ENCODE measurements at regions not wholly inside any gene's neighbourhood (a gene's known extent, or its start where the extent isn't known, plus 50 kb on each side); places are given as distances from the start of the nearest gene placed in this dataset.

DNA sequence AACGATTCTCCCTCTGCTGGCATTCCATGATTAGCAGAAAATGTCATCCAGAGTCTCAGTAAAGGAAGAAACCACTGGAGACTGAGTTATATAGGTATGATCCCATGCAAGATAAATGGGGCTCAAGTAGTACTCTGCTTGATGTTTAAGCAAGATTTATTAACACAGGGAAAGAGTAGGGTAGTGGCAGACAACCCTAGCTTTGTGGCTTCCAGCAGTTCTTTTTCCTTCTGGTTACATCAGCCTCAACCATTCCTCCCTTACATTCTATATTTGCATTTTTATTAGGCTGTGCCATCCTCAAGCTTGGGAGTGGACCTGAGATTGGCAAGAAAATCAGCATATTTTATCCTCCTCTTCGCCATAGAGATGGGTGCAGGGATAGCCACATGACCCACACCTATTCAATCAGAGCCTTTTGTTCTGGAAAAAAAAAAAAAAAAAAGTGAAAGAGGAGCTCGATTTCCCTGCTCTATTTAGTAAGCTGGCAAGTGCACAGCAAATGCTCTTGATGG lies 402.1 kb downstream of the ZNF536 start:
- no peak for DNase-seq

DNA sequence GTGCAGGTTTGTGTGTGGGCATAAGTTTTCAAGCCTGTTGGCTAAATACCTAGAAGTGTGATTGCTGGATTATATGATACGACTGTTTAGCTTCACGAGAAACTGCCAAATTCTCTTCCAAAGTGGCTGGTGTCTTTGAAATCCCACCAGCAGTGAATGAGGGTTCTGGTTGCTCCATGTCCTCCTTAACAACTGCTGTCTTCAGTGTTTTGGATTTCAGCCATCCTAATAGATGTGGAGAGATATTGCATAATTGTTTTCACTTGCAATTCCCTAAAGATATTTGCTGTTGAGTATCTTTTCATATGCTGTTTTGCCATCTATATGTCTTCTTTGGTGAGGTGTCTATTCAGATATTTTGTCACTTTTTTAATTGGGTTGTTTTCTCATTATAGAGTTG lies 390.5 kb downstream of the ZNF536 start:
- DNase-seq: no peak

DNA sequence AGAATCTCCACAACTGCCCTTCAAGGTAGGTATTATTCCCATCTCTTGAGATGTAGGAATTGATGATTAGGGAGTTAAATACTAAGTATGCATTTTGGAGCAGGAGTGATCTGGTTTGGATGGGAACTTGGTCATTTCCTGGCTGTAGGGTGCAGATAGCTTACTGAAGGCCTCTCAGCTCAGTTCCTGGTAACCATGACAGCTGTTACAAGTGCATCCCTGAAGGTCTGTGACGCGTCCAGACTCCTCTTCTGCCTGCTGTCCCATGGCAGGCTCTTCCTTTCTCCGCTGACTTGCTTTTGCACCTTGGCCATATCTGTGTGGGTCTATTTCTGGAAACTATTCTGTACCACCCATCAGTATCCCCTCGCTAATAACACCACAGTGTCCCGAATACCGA lies 387.8 kb downstream of the ZNF536 start:
- DNase-seq: no peak

DNA sequence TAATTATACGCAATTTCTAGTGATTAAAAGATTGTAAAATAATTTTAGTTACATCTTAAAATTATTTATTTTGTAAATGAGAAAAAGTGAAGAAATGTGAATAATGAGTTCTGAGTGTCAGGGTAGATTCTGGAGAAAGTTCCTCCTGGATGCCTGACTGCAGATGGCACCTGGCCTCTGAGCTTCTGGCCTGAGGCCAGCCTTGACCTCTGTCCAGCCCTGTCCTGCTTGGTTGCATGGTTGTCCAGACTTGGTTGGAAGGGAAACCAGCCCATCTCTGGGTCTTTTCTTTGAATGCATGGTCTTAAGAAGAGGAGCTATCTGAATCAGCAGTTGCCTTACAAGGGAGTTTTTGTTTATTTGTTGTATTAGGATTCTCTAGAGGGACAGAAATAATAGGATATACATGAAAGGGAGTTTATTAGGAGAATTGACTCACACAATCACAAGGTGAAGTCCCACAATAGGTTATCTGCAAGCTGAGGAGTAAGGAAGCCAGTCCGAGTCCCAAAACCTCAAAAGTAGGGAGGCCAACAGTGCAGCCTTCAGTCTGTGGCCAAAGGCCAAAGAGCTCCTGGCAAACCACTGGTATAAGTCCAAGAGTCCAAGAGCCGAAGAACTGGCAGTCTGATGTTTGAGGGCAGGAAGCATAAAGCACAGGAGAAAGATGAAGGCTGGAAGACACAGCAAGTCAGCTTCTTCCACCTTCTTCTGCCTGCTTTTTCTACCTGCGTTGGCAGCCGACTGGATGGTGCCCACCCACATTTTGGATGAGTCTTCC lies 385.8 kb downstream of the ZNF536 start:
- DNase-seq: no peak

DNA sequence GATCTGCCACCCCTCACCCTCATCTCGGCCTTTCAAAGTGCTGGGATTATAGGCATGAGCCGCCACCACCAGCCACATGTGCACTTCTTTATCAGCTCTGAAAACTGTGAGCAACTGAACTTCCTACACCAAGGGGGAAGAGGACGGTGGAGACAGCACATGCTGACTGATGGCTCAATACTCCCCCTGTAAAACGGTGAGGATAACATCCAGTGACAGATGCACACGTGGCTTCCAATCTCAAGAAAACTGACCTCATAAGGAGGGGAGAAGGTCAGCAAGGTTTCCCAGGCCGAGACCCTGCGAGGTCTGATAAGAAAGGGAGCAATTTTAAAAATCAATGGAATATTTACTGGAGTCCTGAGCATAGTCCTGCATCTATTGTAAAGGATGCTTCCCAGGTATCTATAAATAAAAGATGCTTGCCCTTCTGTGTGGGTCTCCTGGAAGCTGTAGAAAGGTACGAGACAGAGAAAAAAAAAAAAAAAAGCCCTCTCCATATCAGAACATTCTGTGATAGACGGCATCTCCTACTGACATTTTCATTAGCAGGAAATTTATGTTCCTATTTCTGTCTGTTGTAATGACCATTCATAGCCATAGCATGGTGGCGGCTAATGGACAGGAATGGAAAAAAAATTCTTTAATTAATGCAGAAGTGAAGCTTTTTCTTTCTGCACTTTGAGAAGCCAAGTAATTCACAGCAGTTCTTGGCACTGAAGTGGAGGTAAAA lies 385.1 kb downstream of the ZNF536 start:
- no peak for DNase-seq

DNA sequence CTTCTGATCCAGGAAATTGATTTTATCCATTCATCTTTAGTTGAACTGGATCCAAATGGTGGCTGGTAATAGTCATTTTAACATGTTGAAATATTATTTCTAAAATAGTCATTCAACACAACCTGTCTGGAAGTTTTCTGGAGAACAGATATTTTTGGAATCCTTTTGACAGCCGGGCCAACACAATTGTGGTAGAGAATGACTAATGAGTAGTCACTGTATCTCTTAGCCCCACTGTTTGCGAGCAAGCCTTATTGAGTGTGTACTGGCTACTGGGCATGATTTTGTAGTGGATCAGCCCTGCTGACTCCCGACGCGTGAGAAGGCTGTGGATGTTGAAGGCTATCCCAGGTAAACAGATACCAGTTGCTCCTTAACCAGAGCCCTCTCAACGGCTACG lies 383.4 kb downstream of the ZNF536 start:
- DNase-seq: no peak

DNA sequence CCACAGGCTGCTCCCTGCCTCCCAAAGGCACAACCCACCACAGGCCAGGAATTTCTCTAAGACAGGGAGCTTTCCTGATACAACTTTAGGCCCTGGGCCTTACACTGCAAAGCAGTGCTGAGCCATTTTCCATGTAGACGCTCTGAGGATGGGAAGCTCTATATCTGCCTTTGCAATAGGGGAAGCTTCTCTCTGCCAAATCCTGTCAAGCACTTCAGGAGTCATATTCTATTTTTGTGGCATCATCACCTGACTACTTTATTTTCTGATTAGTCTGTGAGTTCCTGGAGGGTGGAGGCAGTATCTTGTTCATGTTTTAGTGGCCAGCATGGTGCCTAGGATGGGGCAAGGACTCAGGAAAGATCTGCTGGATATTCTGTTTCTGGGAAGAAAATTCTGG lies 382.0 kb downstream of the ZNF536 start:
- DNase-seq: no peak

DNA sequence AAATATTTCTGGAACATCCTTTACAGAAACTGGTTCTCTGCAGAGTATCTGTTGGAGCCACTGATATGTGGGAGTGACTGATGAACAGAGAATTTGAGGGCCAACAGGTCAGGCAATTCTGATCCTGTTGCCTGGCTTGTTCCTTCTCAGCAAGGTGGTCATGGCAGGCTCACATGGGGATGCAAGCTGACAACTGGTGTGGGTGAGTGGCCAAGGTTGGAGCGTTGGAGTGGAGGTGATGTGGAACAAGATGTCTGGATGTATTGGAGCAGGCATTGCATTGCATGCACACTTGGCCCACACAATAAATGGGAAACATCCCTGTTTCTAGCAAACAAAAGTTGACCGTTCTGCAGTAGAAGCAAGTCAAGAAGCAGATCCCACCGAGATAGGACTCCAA lies 380.7 kb downstream of the ZNF536 start:
- no peak for DNase-seq

DNA sequence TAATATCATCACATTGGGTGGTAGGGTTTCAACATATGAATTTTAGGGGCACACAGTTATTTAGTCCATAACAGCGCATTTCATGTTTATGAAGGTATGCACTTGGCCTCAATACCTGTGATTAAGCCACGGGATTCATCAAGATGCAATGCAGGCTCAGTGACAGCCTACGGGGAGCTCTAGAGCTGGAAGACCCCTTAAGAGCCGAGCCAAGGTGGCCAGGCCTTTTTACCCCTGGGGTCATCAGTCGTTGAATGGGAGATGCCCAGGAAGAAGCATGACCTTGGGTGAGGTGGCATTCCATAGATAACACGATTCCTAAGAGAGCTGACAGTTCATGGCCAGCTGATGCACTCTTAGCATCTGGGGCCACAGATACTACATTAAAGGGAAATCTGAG lies 380.0 kb downstream of the ZNF536 start:
- DNase-seq: no peak

DNA sequence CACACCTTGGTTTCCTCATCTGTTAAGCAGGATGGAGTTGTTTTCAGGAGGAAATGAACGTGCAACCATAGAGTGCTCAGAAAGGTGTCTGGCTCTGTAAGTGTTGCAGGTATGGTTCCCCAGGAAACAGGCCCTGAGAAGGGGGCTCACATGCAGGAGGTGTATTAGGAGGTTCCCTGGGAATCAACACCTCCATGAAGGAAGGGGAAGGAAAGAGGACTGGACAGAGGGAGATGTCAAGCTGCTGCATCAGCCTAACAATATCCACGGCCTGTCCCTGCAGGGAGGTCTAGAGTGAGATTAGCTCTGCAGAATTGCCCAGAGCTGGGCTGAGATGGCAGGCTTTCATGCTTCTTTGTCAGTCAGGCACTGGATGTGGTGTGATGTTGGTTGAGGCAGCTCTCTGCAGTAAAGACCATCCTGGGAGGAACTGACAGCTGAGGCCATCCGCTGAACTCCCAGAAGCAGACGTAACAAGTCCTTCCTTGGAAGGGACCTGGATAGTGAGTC lies 373.3 kb downstream of the ZNF536 start:
- no peak for DNase-seq

DNA sequence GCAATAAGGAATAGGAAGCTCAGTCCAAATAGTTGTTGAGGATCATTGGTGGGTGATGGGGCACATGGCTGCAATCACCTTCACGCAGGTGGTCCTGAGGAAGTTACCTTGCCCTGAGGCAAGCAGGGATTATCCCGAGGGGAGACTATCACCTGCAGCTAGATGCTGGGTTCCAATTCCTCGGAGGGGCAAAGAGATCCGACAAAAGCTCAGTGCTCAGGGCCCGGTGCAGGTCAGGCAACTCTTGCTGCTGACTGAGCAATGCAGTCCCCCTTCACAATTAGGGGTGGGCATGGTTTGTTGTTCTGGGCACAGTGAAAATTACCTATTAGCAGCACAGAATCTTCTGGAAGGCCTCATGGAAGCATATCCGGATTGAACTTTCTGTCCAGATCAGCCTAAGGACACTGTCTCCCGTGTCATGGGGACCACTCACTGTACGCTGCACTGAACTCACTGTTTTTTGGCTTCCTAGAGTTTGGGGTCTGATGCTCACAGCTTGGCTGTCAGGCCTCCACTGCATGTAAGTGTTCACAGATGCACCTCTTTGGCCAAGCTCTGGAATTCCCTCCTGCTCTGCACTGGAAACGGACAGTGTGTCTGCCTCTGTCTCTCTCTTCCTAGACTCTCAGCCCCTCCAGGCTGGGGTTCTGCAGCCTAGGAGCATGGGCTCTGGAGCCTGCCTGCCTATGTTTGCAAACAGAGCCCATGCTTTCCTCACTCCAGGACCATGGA lies 372.7 kb downstream of the ZNF536 start:
- DNase-seq: no peak

DNA sequence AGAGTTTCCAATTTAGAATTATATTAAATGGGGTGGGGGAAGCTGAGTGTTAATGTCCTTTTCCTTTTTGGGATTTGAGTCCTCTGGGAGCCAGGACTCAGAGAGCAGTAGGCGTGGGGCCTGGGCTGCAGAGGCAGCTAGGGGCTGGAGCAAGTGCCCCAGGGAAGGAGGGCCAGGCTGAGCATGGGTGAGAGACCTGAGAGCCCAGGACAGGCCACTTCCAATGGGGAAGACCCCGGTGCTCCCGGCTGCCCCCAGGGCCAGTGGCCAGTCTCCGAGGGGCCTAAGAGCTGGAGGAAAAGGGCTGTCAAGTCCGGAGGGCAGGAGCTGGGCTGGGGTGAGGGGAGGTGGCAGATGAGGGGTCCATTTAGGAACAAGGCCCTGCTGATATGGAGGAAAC lies 371.5 kb downstream of the ZNF536 start:
- DNase-seq: no peak

DNA sequence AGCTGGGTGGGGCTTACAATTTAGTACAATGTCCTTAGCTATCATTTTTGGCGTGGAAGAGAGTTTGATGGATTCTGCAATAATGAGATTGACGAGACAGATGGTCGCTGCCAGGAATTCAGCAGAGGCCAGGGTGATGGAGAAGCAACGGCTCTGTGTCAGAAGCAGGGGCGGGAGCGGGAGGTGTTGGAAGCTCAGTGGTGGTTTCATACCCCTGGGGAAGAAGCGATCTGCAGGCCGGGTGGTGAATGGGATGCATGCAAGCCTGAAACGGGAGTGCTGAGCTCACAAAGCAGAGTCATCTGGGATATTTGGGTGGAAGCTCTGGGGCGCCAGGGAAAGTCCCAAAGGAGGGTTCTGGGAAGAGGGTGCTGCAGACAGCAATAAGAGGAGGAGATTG lies 370.8 kb downstream of the ZNF536 start:
- DNase-seq: no peak

DNA sequence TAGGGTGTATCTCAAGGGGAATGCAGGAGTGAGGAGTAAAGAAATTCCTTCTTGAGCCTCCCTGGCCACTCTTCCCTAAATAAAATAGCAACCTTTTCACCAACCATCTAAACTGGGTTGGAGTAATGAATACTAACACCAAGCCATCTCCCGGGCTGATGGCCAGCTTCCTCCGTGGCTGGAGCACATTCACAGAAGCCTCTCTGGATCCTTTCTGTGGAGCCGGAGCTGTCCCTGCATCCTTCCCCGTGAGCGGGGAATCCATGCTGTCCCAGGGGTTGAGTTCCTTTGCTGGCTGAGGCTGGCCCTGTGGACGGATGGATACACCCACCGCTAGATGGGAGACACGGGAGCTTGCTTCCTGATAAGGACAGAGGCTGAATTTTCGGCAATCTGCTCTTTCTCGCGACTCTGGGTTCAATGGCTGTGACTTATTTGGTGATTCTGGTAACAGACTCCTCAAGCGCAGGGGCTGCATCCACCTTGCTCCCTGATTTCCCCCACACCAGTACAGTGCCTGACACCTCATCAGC lies 370.3 kb downstream of the ZNF536 start:
- DNase-seq: no peak

DNA sequence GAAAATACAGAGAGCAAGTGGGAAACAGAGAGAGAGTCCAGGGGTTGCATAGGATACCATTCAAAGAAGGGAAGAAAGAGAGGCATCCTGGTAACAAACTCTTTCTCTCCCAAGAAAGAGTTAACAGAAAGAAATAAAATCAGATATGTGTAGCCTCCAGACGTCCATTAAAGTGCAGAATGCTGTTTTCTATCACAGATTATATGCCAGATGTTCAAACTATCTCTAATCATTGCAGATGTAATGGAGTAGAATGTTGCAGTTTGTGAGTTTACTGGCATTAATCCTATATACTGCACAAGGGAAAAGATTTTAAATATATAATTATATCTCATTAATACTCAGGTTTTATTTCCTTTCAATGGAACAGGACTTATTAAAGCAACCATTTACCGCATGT lies 369.4 kb downstream of the ZNF536 start:
- DNase-seq: no peak

DNA sequence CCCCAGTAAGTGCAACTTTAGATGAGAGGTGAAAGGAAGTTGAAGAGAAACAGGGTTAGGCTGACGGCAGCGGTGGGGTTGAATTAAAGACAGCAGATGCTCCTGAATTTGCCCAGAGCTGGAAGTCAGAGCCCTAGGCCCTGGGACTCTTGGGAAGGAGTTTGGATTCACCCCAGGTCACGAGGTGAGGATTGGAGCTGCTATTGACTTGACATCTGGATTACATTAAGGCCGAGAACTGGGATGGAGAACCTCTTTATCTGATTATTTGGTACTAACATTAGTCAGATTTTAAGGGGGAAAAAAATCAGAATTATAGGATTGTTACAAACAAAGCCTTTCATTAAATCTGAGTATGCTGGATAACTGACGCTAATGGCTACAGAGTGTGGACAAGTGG lies 367.2 kb downstream of the ZNF536 start:
- no peak for DNase-seq

DNA sequence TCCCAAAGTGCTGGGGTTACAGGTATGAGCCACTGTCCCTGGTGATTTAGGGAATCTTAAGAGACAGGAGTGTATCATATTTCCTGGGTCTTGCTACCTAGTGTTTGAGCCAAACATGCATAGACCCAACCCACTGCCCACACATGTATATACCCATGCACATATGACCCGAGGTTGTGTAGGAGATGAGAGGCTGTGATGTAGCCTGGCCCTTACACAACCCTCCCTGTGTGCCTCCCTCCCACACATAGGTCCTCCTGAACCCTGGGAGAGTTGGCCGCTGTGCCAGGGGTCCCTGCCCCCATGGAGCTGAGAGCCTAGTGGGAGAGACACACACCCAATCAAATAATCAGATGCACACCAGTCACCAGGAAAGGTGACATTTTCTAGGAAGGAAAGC lies 365.9 kb downstream of the ZNF536 start:
- no peak for DNase-seq

DNA sequence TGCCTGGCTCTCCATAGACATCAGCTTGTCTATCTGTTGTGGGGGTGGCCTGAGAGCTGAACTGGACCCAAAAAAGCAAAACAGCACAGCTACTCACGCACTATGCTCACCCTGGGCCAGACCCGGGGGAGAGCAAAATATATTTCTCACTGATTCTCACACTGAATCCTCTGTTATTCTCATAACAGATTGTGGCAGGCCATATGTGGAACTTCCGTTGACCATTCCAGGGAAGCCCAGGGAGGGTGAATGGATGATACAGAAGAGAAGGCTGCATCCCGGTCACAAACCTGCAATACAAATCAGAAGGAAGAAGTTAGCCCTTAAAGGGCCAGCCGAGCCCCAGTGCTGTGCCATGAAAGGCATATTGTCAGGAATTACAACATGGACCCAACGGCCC lies 362.5 kb downstream of the ZNF536 start:
- no peak for DNase-seq

DNA sequence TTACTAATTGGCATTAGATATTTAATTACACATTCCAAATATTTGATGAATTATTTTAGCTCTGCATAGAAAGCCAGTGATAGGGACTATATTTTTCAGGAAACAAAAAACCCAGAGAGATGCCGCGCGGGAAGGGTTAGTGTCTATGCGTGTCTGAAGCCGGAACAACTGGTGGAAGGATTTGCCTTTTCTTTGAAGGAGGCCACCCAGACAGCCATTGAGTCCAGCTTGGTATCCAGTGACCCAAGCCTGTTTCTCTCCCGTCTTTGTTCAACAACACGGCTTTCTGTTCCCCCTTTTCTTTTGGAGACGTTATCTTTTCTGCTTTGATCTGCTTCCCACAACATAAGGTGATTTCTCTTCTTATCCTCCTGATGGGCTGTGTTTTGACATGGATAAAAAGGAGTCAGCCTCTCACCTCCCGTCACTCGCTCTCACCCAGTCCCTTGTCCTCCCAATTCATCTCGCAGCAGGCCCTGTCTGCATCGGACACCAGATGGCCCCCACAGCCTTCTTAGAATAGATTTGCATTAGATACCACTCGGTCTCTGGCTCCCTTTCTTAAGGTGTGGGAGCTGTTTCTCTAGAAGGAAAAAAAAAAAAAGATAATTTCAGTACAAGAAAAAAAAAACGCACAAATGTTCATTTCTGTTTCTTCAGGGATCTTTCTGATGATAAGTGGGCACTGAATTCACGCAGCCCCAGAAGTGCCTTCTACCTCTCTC lies 361.8 kb downstream of the ZNF536 start:
- DNase-seq: no peak

DNA sequence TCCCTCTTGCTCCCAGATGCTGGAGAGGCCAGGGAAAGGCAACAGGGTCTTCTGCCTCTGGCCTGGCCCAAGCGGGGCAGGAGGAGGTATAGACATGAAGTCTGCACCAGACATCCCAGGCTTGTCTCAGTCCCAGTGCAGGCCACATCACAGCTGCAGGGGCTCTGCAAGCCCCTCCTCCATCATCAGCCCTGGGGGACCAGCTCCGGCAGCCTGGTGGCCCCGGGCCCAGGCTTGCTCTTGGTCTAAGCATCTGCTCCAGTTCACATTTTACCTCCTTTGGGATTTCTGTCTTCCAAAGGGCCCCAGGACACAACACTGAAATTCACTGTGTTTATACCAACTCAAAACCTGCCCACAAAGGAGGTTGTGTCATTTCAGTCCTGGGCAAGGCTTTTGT lies 359.4 kb downstream of the ZNF536 start:
- no peak for DNase-seq

DNA sequence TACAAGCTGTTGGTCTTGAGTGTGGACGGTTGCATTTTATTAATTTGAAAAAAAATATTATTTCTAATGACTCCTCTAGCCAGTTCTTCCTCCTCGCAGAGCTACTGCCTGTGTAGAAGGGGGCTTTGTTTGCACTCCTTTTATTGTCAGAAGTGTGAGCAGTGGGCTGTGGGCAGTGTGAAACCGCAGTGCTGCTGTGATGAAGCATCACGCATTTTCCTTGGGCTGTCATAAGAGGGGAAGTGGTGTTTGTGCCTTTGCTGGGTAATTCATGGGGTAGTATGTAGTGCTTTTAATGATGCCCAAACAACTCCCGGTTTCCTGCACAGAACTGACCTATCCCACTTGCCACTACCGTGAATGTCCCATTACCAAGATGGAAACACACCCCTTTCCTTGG lies 357.3 kb downstream of the ZNF536 start:
- DNase-seq: no peak

DNA sequence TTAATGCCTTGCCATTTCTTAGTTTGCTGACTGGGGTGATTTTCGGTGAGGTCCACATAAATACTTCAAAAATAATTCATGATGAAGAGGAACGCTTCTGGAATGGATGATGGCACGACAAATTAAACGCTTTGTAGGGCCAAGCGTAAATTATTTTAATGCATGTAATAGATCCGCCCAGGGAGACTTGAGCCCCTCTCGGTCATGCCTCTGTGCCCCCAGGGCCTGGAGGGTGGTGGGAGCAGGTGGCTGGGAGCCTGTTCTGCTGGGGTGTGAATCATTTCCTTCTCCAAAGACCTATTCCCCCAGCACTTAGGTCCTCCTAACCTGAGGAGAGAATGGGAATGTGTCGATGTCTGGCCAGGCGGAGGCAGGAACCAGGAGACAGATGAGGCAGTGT lies 350.6 kb downstream of the ZNF536 start:
- DNase-seq: no peak

DNA sequence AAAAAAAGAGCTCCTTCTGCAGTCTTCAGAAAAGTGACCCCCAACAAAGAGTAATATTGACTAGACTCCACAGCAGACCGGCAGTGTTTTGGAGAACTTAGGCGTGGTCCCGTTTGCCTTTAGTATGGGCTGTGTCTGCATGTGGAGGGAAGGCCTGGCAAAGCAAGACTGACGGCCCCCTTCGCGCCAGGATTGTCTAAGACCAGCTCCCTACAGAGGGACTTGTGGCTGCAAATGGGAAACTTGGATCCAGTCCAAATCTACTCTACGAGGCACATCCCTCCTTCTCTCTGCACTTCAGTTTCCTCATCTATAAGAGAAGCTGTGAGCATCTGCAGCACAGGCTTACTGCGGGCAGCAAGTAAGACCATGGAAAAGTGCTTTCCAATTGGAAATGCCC lies 350.0 kb downstream of the ZNF536 start:
- no peak for DNase-seq
